Occipital lobe (tissue), 1 donor: ENCODE measurements at regions not wholly inside any gene's neighbourhood (a gene's known extent, or its start where the extent isn't known, plus 50 kb on each side); places are given as distances from the start of the nearest gene placed in this dataset.
A peak's percentile ranks its signal among the peaks of the same experiment; 100 is the strongest.
"Not testable (repeated sequence)": the region's sequence is repeated elsewhere in the genome, so short reads cannot be mapped to it uniquely, and the experiment has no call there.

ENCODE experiments used
- DNase-seq: peaks from one replicate; lab custom pipeline; 2025; lab: John Stamatoyannopoulos, UW

DNA sequence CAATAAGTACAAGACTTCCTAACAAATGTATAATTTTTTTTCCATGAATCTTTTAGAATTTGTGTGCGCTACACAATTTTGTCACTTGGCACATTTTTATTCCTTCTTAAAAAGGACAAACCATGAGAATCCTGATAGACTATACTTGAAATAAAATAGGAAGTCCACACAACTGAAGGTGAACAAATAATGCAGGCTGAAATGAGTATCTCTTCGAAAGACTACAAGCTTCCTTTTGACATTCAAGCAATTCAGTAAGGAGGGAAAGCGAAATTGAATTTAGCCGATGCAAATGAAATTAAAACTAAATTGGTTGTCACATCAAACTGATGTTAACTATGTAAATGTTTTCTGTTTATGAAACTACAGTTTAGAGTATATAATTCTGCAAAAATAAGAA is 374.4 kb upstream of the CCNH start:
- no peak for DNase-seq

DNA sequence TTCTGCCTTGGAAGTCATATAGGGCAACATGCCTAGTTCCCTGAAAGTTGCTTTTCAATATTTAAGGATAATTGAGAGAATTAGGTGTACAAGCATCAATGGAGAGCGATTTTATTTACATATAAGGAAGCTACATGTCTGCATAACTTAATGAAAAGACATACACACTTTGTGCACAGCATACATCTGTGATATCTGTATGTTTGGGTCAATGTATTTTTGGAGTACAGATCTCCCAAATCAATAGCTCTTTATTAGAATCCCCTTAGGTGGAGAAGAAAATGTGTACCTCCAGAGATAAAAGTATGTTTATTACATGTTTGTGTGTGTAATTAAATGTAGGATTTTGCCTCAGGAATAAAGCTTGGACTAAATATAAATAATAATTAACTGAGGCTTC is 373.7 kb upstream of the CCNH start:
- DNase-seq, result no peak

DNA sequence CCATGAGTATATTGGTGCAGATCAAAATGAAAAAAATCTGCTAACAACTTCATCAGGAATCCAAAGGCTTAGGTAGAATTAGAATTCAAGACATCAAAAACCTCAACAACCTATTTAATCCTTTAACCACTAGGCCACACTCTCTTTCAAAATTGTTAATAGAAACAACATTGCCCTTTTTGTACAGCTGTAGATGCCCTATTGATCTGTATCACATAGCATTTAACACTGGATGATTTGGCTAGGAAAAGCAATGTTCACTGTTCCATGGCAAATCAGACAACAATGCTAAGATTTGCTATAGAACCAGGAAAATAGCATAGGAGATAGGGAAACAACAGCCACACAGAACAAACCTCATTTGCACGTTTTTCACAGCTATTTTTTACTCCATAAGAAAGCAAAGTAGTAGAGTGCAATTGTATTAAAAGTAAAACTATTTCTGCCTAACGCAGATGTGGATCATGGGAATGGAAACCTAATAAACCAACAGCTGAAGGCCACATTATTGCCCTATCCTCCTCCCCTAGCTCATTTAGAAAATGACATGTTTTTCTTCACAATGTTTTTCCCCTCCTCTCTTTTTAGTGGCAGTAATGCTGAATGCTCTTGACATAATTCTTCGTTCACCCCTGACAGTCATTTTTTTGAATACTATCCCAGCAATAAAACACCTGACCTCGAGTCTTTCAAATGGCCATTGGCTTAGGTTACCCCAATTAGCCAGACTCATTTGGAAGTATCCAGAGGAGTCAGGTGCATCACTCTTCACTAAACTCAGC is 373.0 kb upstream of the CCNH start:
- DNase-seq, result no peak

DNA sequence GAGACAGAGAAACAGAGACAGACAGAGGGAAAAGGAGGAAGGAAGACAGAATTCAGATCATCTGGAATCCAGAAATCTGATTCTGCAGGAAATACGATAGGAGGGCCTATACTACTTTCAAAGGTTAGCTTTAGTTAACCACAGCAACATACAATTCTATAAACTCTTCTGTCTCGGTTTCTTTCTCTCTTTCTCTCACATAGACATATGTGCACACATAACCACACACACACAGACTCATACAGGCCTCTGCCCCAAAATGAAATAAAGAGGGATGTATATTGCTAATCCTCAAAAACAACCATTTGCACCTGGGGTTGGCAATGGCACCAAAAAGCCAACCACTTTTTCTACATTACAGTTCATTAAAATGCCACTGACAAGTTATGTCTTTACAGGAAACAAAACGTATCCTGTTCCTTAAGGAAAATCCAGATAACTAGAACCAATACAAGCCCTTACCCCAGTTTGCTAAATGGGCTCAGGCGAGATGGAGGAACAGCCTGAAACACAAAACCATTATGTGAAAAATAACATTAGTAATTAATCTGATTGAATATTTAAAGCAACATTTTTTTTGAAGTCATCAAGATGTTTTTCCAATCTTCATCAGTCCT is 372.3 kb upstream of the CCNH start:
- DNase-seq, result no peak

DNA sequence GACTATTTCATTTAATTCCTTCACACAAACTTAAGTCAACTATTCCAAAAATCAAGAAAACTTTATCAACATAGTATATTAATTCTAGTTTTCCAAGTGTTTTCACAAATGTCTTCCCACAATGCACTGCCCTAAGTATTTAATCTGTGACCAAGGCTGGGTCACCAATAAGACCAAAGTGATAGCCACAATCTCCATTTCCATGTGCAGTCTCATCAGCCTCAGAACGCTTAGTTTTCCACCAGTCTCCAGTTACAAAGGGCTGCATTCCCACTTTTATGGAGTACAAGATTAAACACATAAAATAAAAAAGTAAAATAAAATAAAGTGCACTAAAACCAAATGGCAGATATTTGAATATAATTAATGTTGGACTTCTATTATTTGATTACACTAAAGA is 371.6 kb upstream of the CCNH start:
- no peak for DNase-seq

DNA sequence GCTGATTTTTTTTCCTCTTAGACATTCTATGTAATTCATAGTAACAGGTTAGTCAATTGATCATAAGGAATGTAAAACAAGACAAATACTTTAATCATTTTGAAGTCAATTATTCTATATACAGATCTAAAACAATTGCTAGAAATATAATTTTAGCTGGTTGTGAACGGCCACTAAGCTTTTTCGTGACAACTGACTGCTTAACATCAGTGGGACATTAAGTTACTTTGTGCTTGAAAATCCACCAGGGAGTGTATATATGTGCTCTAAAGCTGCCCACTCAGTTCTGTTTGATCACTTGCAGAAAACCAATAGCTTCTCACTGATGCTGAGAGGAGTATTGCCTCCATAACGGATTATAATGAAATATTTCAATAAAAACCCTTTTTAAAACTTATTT is 370.2 kb upstream of the CCNH start:
- DNase-seq, result no peak

DNA sequence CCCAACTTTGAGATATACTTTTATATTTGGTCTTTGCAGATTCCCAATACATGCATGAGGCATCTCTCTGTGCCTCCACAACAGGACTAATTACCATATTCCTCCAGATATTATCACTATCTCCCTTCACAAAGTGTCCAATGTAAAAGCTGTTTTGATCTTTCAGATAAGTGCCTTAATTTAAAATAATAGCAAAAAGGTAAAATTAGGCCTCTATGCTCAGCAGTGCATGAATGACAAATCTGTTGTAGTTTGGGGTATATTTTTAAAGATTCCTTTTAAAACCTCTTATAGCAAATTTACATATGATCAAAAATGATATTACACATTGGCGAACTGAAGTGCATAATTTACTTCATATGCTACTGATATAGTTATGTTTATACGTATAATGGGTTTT is 369.2 kb upstream of the CCNH start:
- no peak for DNase-seq

DNA sequence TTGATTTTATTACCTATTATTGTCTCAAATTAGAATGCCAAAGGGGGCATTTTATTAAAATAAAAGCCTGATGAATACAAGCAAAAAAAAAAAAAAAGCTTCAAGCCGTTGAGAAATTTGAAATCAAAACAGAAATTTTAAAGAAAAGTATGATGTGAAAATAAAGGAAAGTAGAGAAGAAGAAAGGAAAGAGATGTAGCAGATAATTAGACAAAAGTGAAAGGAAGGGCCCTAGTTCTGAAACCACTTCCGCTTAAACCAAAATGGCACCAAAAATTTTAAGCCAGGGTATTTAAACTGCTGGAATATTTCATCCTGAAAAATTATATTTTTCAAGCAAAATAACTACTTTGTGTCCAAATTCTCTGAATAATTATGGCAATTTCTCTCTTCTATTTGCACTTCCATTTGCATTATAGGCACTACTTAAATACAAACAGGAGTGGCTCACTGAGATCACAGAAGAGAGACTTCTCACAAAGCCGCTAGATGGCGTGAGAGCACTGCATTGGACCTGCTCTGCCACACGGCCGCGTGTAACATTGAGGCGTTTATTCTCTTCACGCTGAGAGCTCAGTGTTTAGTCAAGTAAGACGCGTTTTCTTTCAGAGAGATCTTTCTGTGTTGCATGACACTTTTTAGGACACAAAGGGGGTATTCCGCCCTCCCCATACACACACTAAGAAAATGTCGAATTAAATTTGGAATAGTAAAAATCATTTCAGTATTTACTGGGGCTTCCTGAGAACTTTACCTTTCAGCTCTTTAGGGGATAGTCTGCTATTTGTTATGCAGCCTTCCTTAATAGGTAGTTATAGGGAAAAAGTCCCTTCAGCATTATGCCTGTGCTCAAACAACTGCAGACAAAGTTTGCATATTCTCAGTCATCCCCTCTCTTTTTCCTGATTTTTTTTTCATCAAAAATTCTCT is 368.4 kb upstream of the CCNH start:
- peak; percentile 86 for DNase-seq

DNA sequence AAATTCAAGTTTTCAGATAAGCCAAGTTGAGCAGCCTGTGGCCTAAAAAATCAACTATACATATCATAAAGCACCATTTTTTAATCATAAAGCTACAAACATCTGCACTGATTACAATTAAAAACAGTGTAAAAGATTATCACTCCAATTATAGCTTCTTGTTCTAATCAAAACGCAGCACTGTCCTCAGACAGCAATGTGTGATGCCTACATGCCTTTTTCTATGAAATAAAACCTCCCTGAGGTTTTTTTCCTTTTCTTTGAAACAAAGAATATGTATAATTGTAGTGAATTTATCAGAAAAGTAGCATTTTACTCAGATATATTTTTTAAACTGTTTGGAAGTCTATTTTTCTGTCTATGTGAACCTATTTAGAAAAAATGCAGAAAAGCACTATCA is 366.1 kb upstream of the CCNH start:
- DNase-seq, result no peak

DNA sequence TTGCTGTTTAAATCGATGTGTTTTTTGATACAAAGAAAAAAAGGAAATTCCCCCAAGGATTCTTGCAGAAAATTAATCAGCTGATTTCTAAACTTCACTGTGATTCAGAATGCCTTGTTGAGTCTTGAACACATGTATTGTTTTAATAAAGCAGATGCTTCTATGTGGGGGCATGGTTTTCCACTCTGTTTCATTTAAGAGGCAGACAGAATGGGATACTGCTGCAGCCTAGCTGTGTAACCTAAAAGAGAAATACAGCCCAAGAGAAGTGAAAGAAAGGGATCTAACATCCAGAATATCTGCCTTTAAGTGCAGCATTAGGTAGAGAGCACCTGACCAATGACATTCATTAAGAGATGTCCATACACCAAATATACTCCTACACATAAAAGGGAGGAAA is 365.1 kb upstream of the CCNH start:
- no peak for DNase-seq

DNA sequence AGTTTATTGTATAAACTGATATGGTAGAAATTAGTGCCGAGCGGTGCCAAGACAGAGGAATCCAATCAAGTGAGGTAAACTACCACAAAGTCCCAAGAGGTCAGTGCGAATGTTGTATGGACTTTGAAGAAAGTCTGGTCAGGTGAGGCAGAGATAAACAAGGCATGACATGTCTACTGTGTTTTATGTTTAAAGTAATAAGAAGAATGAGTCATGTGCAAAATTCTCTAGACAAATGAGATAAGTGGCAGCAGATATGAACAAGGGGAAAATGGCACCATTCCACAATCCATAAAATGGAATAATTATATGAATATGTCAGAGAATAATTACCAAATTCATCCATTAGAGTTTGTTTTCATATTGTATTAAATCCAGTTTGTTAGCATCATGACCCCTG is 364.1 kb upstream of the CCNH start:
- no peak for DNase-seq

DNA sequence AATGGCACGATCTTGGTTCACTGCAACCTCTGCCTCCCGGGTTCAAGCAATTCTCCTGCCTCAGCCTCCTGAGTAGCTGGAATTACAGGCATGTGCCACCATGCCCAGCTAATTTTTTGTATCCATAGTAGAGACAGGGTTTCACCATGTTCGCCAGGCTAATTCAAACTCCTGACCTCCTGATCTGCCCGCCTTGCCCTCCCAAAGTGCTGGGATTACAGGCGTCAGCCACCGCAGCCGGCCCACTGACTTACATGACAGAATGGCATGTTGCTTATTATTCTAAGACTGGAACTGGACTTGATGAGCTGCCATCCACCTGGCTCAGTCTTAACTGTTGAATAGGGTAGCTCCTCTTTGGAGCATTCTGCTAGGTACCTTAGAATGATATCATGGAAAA is 363.6 kb upstream of the CCNH start:
- DNase-seq, result not testable (repeated sequence)

DNA sequence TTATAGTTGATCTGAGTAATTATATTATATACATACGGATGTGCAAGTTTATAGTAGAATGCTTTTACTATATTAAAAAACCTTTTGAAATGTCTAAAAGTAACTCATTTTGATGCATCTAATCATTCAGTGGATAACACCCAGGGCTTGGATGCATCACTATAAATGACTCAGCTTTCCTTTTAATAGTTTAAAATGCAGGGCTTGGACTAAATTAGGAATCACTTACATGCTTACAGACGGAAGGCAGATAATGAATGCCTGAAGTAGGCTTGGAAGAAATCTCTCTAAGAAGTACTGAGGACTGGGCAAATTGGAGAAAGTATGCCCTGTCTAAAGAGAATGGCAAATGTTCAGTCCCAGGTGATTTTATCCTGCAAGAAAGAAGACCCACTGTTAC is 362.5 kb upstream of the CCNH start:
- no peak for DNase-seq

DNA sequence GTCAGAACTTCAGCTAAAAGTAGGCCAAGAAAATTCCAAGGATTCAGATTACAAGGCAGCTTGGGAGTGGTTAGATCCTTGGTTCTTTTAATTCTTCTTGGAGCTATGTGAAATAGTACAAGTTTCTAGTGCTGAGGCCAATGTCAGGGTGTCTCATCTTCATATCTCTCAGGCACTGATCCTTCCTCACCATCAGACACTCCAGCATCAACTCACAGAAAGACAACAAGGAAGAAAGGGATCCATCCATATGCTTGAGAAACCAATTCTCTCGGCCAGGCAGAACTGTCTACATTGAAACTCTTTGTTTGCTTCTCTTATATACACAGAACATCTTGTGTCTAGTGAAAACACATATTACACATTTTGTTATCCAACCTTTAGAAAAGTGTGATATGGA is 362.1 kb upstream of the CCNH start:
- DNase-seq, result no peak

DNA sequence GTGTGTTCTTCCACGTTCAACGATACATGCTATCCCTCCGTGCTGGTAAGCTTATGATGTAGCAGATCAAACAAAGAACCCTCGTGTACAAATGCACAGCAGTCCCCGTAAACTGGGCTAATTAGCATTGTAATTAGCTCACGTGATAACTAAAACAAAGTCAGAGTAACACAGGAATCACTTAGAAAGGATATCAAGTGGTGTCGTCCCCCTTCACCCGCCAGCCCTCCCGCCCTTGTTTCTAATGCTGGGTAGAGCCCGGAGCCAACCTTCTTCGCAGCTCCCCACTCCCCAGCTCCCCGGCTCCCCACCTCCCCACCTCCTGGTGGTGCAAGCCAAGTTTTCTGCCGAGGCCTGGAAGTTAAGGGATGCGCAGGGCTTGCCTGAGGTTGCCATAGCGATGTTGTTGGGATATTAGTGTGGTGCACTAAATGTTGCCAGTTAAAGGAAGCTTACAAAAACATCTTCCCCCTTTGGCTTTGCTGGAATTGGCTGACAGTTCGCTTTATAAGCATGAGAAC is 357.9 kb upstream of the CCNH start:
- DNase-seq, result no peak

DNA sequence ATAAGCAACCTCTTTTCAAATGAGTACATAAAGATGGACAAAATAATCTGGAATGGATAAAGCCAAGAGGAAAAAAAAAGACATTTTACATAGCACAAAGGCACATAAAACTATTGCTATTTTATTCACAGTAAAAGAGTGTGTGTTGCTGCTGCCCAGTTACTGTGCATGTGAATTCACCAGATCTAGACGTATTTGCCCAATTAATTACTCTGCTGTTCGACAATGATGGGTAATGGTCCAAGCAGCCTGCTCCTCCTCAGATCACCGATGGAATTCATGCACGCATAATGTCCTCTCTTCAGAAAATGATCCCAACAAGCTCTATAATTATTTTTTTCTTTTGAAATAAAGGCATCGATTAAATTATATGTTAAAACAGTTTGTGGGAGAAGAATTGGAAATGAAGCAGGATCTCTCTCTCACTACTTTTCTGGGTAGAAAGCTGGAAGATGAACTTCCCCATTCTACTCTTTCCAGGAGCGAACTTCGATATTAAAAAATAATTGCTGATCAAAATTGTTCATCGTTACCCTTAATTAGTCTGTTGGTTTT is 357.4 kb upstream of the CCNH start:
- no peak for DNase-seq

DNA sequence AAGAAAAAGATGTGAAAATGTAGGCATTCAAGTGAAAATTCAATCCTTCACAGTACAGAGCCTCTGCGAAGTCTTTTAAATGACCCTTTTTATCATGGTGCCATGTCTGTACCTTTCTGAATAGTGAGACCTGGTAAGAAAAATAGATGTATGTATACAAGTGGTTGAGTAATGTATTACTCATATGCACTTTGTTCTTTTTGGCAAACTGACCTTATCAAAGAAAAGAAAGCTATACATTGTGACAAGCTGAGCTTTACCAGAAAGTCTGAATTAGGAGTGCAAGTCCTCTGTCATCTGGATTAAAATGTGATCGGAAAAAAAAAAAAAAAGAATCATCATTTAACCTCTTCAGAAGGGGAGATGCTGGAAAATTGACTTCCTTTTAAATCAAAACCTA is 356.4 kb upstream of the CCNH start:
- DNase-seq, result no peak

DNA sequence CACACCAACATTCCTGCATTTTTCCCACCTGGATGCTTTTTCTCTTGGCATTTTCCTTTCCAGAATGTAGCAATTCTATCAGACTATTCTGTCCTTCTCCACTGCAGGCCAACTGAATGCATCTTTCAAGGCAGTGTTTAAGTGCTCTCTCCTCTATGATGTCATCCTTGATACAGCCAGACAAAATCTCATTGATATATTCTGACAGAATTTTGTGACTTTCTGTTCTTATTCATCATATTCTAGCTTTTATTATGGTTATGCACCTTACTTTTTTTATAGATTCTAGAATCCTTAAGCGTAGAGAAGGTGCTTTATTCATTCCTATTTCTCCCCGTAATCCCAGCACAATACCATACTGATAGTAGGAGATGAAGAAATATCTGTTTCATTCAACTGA is 355.5 kb upstream of the CCNH start:
- DNase-seq, result no peak

DNA sequence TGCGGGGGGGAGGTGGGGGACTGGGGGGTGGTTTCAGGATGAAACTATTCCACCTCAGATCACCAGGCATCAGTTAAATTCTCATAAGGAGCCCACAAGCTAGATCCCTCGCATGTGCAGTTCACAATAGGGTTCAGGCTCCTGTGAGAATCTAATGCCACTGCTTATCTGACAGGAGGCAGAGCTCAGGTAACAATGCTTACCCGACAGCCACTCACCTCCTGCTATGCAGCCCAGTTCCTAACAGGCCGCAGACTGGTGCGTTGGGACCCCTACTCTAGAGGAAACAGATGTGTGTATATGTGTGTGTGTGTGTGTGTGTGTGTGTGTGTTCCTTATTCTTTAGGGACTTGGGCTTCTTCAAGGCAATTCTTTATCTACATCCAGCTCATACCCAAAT is 352.3 kb upstream of the CCNH start:
- no peak for DNase-seq

DNA sequence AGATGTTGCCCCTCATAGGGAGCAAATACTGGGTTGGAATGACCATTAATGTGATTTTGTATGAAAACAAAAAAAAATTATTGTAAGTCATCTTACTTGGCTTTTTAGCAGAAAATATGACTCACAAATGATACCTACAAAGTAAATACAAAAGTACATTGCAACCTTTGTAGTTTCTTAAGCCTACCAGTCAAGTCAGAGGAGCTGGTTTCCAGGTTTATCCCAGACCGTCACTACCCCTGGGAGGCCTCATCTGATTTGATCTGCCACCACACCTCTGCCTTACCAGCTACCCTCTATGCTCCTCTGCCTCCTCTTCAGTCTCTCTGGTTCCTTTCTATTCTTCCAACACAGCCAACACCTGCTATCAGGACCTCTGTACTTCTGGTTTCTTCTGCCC is 349.9 kb upstream of the CCNH start:
- no peak for DNase-seq

DNA sequence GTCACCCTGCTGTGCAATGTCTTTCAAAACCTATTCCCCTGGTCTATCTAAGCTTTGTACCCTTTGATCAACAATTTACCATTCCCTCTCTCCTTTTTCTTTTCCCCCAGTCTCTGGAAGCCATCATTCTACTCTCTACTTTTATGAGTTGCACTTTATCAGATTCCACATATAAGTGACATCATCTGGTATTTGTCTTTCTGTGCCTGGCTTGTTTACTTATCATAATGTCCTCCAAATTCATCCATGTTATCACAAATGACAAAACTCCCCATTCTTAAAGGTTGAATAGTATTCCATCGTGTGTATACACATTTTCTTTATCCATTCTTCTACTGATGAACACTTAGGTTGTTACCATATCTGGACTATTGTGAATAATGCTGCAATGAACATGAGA is 344.2 kb upstream of the CCNH start:
- no peak for DNase-seq

DNA sequence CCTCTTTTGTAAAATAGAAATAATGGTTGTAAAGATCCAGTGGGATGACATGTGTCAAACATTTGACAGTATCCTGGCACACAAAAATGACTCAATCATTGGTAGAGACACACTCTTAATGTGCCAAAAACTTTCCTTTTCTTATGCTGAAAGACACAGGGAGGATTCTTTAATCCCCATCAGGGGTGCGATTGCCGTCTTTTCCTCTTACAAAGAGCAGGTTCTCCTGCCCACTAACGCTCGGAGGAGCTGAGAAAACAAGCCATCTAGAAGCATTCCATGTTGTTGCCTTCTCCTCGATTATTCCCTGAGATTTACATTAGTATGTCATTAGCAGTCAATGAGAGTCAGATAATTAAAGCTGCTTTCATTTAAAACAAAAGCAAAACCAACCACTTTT is 342.6 kb upstream of the CCNH start:
- DNase-seq, result no peak
